AG04450 (cell line): ENCODE measurements at regions not wholly inside any gene's neighbourhood (a gene's known extent, or its start where the extent isn't known, plus 50 kb on each side); places are given as distances from the start of the nearest gene placed in this dataset.

Experiments used
- CTCF ChIA-PET: fragments of 300-600, 350-600 bp; formaldehyde crosslinking; extraction: SDS; loops from one replicate; lab custom pipeline; 2022; ENCODE audit warnings: antibody characterized with exemption, inconsistent platforms; lab: Charles Lee
- POLR2A ChIA-PET: fragments of 350-600 bp; formaldehyde crosslinking; extraction: SDS; loops from one replicate; lab custom pipeline; 2021; ENCODE audit warnings: antibody characterized with exemption, inconsistent platforms; lab: Yijun Ruan, JAX
- DNase-seq: peaks from one replicate; pipeline ENCODE4 v3.0.0-alpha.2; 2011; ENCODE audit warnings: low read depth, low spot score
- H3K27ac ChIP-seq: one replicate; pipeline ENCODE4 v1.5.1; 2012; ENCODE audit warnings: low read depth, low read length, control low read depth
- H3K27me3 ChIP-seq: one replicate; pipeline ENCODE4 v1.6.0; 2012; ENCODE audit warnings: low read length; ENCODE audit not compliant: control insufficient read depth, insufficient read depth
- H3K4me3 ChIP-seq: 2 replicates; pipeline ENCODE4 v1.5.1; 2011; ENCODE audit warnings: mild to moderate bottlenecking, low read depth, low read length, control low read depth
- H3K9me3 ChIP-seq: 2 replicates; pipeline ENCODE4 v1.5.1; 2012; ENCODE audit warnings: low read length; ENCODE audit not compliant: control insufficient read depth, insufficient read depth
- CTCF ChIP-seq: IDR thresholded peaks from 2 replicates; pipeline ENCODE4 v1.5.1; 2011; ENCODE audit warnings: low read depth, low read length, control low read depth, inconsistent platforms

GRCh38 chr7:122199171-122199570 is 55.1 kb upstream of the AASS start:
- Histone ChIP-seq H3K27ac (no peak overlapping the region), H3K4me3 (no peak overlapping the region), H3K27me3 (no peaks in the 10 kb centered on the region), H3K9me3 (no peaks in the 10 kb centered on the region)
- no peak for TF ChIP-seq CTCF
- ChIA-PET CTCF (no interaction called here), POLR2A (no interaction called here)
- no peak for DNase-seq

GRCh38 chr7:122198581-122198980 is 54.5 kb upstream of the AASS start:
- POLR2A ChIA-PET = no interaction called here
- H3K9me3 ChIP-seq = no peaks in the 10 kb centered on the region

More at GRCh38 chr7:122198581-122198980, 54.5 kb upstream of the AASS start:
- Histone ChIP-seq H3K27me3 (no peaks in the 10 kb centered on the region), H3K27ac (no peak overlapping the region), H3K4me3 (no peak overlapping the region)
- no peak for TF ChIP-seq CTCF
- CTCF ChIA-PET = no interaction called here
- no peak for DNase-seq
